ENCODE measurements at regions not wholly inside any gene's neighbourhood (a gene's known extent, or its start where the extent isn't known, plus 50 kb on each side); places are given as distances from the start of the nearest gene placed in this dataset.

DNA sequence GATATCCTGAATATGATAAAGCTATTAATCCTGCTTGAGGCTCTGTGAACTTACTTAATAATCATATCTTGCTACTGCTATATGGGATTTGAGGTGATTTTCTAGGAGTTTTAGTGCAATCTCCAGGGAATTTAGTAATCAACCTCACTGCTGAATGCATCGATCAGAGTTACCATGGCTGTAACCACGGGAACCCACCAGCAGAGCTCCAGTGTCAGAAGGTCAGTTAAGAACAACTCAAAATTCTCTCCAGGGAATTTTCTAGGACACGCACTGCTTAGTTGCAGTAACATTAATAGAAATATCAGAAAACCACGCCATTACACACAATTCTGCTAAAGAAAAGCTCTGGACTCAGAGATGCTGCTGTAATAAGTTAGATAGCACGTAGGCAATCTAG, 1477.2 kb upstream of the TENM3 start:
- Histone ChIP-seq H3K9ac (ENCODE audit: low read length) (no peak overlapping the region), H3K9me3 (replicated peaks; ENCODE audit: insufficient read depth, low read length) (no peaks in the 10 kb centered on the region), H3K79me2 (ENCODE audit: low read length) (no peaks in the 10 kb centered on the region), H3K4me1 (ENCODE audit: low read length) (no peaks in the 10 kb centered on the region), H4K20me1 (ENCODE audit: insufficient read depth, low read length) (no peaks in the 10 kb centered on the region), H3K9me2 (replicated peaks; ENCODE audit: insufficient read depth, low read length) (no peaks in the 10 kb centered on the region), H3K27me3 (replicated peaks; ENCODE audit: insufficient read depth, low read length) (no peaks in the 10 kb centered on the region), H2AFZ (ENCODE audit: low read length) (no peak overlapping the region), H3K4me3 (ENCODE audit: low read length) (no peak overlapping the region), H3K4me2 (ENCODE audit: low read depth, low read length) (no peak overlapping the region), H3F3A (ENCODE audit: insufficient read depth, low read length) (no peaks in the 10 kb centered on the region), H3K36me3 (replicated peaks; ENCODE audit: insufficient read depth, low read length) (no peaks in the 10 kb centered on the region), H3K27ac (ENCODE audit: low read length) (no peak overlapping the region)
- TF ChIP-seq, protein P1, sequence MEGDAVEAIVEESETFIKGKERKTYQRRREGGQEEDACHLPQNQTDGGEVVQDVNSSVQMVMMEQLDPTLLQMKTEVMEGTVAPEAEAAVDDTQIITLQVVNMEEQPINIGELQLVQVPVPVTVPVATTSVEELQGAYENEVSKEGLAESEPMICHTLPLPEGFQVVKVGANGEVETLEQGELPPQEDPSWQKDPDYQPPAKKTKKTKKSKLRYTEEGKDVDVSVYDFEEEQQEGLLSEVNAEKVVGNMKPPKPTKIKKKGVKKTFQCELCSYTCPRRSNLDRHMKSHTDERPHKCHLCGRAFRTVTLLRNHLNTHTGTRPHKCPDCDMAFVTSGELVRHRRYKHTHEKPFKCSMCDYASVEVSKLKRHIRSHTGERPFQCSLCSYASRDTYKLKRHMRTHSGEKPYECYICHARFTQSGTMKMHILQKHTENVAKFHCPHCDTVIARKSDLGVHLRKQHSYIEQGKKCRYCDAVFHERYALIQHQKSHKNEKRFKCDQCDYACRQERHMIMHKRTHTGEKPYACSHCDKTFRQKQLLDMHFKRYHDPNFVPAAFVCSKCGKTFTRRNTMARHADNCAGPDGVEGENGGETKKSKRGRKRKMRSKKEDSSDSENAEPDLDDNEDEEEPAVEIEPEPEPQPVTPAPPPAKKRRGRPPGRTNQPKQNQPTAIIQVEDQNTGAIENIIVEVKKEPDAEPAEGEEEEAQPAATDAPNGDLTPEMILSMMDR (IDR thresholded peaks at IDR 0.05; ENCODE audit: low read length) = no peak
- TF ChIP-seq EZH2 (optimal IDR thresholded peaks at IDR 0.05; ENCODE audit: low read depth, low read length) (no peak), EZH2phosphoT487 (IDR thresholded peaks at IDR 0.05; ENCODE audit: low read length) (no peak)
- no peak for DNase-seq

DNA sequence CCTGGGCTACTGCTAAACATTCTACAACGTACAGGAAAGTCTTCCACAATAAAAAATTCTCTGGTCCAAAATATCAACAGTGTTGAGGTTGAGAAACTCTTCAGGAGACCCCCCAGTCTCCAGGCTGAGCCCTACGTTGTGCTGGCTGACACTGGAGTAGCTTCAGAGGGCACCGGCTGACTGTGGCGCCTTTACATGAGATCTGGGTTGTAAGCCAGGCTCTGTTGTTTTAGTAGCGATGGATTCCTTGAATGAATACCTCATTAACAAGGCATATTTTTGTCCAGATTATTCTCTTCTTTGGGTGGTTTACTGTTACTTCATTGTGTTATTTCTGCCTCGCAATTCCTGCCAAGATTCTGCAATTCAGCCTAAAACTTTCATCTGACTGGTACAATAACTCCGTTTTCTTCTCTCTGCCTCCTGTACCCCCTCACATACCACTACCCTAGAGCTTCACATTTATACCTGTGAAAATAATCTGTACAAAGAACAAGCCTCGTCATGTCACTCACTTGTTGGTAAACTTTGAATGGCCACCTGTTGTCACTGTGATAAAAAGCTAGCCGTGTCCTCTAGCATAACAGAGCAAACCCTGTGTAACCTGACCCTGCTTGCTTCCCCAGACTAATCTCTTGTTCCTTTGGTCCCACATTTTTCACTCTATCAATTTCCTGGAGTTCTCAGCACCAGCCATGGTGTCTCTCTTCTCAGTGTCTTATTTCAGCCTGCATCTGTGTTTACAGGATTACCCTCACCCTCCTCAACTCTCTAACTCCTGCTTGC, 1476.1 kb upstream of the TENM3 start:
- H3K4me1 ChIP-seq (ENCODE audit: low read length) = no peaks in the 10 kb centered on the region
- TF ChIP-seq EZH2 (optimal IDR thresholded peaks at IDR 0.05; ENCODE audit: low read depth, low read length) (no peak), EZH2phosphoT487 (IDR thresholded peaks at IDR 0.05; ENCODE audit: low read length) (no peak)
- TF ChIP-seq, protein P1 (IDR thresholded peaks at IDR 0.05; ENCODE audit: low read length) = no peak
- H3K9me2 ChIP-seq (replicated peaks; ENCODE audit: insufficient read depth, low read length) = no peaks in the 10 kb centered on the region
- H4K20me1 ChIP-seq (ENCODE audit: insufficient read depth, low read length) = no peaks in the 10 kb centered on the region
- H3K4me3 ChIP-seq (ENCODE audit: low read length) = no peak overlapping the region
- no peaks in the 10 kb centered on the region for H3K36me3 ChIP-seq (replicated peaks; ENCODE audit: insufficient read depth, low read length)
- no peaks in the 10 kb centered on the region for H3K27me3 ChIP-seq (replicated peaks; ENCODE audit: insufficient read depth, low read length)
- no peak overlapping the region for H2AFZ ChIP-seq (ENCODE audit: low read length)
- H3K79me2 ChIP-seq (ENCODE audit: low read length) = no peaks in the 10 kb centered on the region
- H3K27ac ChIP-seq (ENCODE audit: low read length) = no peak overlapping the region
- H3K4me2 ChIP-seq (ENCODE audit: low read depth, low read length) = no peak overlapping the region
- H3K9ac ChIP-seq (ENCODE audit: low read length) = no peak overlapping the region
- H3K9me3 ChIP-seq (replicated peaks; ENCODE audit: insufficient read depth, low read length) = no peaks in the 10 kb centered on the region
- DNase-seq = no peak
- H3F3A ChIP-seq (ENCODE audit: insufficient read depth, low read length) = no peaks in the 10 kb centered on the region

GRCh38 chr4:180768610-180769009, 1474.6 kb upstream of the TENM3 start:
- no peaks in the 10 kb centered on the region for H3K9me3 ChIP-seq (replicated peaks; ENCODE audit: insufficient read depth, low read length)
- DNase-seq = no peak
- H3K79me2 ChIP-seq (ENCODE audit: low read length) = no peaks in the 10 kb centered on the region
- no peaks in the 10 kb centered on the region for H3F3A ChIP-seq (ENCODE audit: insufficient read depth, low read length)
- no peak overlapping the region for H3K4me2 ChIP-seq (ENCODE audit: low read depth, low read length)
- H3K36me3 ChIP-seq (replicated peaks; ENCODE audit: insufficient read depth, low read length) = no peaks in the 10 kb centered on the region
- no peak overlapping the region for H2AFZ ChIP-seq (ENCODE audit: low read length)
- H3K4me3 ChIP-seq (ENCODE audit: low read length) = no peak overlapping the region
- no peaks in the 10 kb centered on the region for H4K20me1 ChIP-seq (ENCODE audit: insufficient read depth, low read length)
- no peak for TF ChIP-seq EZH2 (optimal IDR thresholded peaks at IDR 0.05; ENCODE audit: low read depth, low read length)
- TF ChIP-seq, protein P1 (IDR thresholded peaks at IDR 0.05; ENCODE audit: low read length) = no peak
- TF ChIP-seq EZH2phosphoT487 (IDR thresholded peaks at IDR 0.05; ENCODE audit: low read length) = no peak
- no peak overlapping the region for H3K9ac ChIP-seq (ENCODE audit: low read length)
- H3K27me3 ChIP-seq (replicated peaks; ENCODE audit: insufficient read depth, low read length) = no peaks in the 10 kb centered on the region
- no peaks in the 10 kb centered on the region for H3K9me2 ChIP-seq (replicated peaks; ENCODE audit: insufficient read depth, low read length)
- H3K4me1 ChIP-seq (ENCODE audit: low read length) = no peaks in the 10 kb centered on the region
- H3K27ac ChIP-seq (ENCODE audit: low read length) = no peak overlapping the region

All from MM.1S (cell line).